ENCODE measurements at regions not wholly inside any gene's neighbourhood (a gene's known extent, or its start where the extent isn't known, plus 50 kb on each side); places are given as distances from the start of the nearest gene placed in this dataset.
"Not testable (repeated sequence)": the region's sequence is repeated elsewhere in the genome, so short reads cannot be mapped to it uniquely, and the experiment has no call there.

DNA sequence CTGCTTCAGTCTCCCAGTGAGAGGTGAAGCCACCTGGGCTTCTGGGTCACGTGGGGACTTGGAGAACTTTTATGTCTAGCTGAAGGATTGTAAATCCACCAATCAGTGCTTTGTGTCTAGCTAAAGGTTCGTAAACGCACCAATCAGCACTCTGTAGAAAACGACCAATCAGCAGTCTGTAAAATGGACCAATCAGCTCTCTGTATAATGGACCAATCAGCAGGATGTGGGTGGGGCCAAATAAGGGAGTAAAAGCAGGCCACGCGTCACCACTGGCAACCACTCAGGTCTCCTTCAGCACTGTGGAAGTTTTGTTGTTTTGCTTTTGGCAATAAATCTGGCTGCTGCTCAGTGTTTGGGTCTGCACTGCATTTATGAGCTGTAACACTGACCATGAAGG lies 69.1 kb upstream of the NREP start:
- Histone ChIP-seq H3K4me1 (no peaks in the 10 kb centered on the region), H3K36me3 (ENCODE audit: low read depth, missing control alignments) (no peaks in the 10 kb centered on the region), H3K9me3 (no peaks in the 10 kb centered on the region), H3K27me3 (no peaks in the 10 kb centered on the region), H3K27ac (no peak overlapping the region), H3K4me3 (peak overlapping the region in 1 of 2 donors; percentile 25)
- TF ChIP-seq POLR2A (IDR thresholded peaks at IDR 0.05) = no peak
- TF ChIP-seq, protein P1, sequence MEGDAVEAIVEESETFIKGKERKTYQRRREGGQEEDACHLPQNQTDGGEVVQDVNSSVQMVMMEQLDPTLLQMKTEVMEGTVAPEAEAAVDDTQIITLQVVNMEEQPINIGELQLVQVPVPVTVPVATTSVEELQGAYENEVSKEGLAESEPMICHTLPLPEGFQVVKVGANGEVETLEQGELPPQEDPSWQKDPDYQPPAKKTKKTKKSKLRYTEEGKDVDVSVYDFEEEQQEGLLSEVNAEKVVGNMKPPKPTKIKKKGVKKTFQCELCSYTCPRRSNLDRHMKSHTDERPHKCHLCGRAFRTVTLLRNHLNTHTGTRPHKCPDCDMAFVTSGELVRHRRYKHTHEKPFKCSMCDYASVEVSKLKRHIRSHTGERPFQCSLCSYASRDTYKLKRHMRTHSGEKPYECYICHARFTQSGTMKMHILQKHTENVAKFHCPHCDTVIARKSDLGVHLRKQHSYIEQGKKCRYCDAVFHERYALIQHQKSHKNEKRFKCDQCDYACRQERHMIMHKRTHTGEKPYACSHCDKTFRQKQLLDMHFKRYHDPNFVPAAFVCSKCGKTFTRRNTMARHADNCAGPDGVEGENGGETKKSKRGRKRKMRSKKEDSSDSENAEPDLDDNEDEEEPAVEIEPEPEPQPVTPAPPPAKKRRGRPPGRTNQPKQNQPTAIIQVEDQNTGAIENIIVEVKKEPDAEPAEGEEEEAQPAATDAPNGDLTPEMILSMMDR (IDR thresholded peaks at IDR 0.05) = no peak
- DNase-seq = peak; percentile 76
- WGBS, 2 donors = 69 to 83% methylated on average over 6 of the region's 6 CpGs
- intact Hi-C loops (cut with DNase I; ENCODE audit: low total_unique reads) = no loop called here

DNA sequence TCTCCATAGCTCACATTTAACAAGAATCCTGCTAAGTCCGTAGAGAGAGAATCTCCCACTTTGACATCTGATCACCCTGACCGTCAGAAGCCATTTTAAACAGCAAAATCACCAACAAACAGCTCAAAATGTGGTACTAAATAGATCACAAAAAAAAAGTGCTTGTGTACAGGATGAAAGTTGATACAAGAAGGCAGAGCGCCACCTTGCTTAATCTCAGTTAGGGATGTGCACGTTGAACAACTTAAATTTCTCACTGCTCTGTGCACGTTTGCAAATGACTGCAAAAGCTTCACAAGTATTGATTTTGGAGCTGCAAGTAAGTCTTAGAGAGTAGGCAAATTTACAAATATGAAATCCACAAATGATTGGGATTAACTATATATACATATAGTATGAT lies 63.1 kb upstream of the NREP start:
- no peaks in the 10 kb centered on the region for H3K27me3 ChIP-seq
- no peak overlapping the region for H3K4me3 ChIP-seq
- no peak for DNase-seq
- H3K36me3 ChIP-seq (ENCODE audit: low read depth, missing control alignments) = no peaks in the 10 kb centered on the region
- 67 to 80% methylated on average over 5 of the region's 5 CpGs for WGBS, 2 donors
- intact Hi-C loops (cut with DNase I; ENCODE audit: low total_unique reads) = no loop called here
- no peaks in the 10 kb centered on the region for H3K4me1 ChIP-seq
- H3K27ac ChIP-seq = no peak overlapping the region
- H3K9me3 ChIP-seq = no peaks in the 10 kb centered on the region
- TF ChIP-seq, protein P1 (IDR thresholded peaks at IDR 0.05) = no peak
- TF ChIP-seq POLR2A (IDR thresholded peaks at IDR 0.05) = no peak

DNA sequence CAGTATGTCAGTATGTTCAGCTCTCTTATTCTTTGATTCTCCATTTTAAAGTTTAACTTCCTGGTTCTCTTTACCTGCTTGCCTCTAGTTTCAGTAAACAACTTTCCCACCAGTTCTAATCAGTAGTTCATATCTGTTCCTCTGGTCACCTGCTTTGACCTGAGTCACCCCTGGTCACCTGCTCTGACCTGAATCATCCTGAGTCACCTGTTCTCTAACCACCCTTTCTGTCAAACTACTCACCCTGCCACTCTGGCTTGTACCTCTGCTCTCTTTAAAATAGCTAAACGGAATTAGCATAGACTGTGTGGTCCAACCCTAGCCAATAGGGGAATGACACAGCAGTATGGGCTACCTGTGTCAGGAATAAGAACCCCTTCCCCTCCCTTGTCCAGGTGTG lies 62.0 kb upstream of the NREP start:
- H3K4me1 ChIP-seq; H3K36me3 ChIP-seq (ENCODE audit: low read depth, missing control alignments); DNase-seq; H3K27me3 ChIP-seq; H3K27ac ChIP-seq; intact Hi-C loops (cut with DNase I; ENCODE audit: low total_unique reads); H3K4me3 ChIP-seq; H3K9me3 ChIP-seq: not testable (repeated sequence)
- WGBS, 2 donors = 79 to 97% methylated on average over 1 of the region's 1 CpG

DNA sequence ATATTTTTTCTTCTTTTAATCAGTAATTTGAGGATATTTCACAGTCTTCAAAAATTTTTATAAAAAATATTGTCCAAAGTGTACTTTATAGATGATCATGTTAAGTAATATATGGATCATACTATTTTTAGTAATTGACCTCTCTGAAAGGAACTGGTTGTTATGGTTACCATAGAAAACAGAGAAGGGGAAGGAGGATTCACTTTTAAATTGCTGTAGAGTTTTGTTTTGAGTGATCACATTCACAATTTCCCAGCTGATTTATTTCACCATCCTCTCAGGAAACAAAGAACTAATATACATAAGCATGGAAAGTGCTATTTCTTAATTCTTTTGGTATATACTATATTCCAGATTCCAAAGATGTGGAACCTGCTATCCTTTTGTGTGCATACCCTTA lies 56.5 kb upstream of the NREP start:
- H3K27ac ChIP-seq = no peak overlapping the region
- H3K27me3 ChIP-seq = no peaks in the 10 kb centered on the region
- TF ChIP-seq POLR2A (IDR thresholded peaks at IDR 0.05) = no peak
- TF ChIP-seq, protein P1 (IDR thresholded peaks at IDR 0.05) = no peak
- H3K4me3 ChIP-seq = no peak overlapping the region
- H3K9me3 ChIP-seq = no peaks in the 10 kb centered on the region
- H3K4me1 ChIP-seq = no peaks in the 10 kb centered on the region
- no peak for DNase-seq
- intact Hi-C loops (cut with DNase I; ENCODE audit: low total_unique reads) = no loop called here
- H3K36me3 ChIP-seq (ENCODE audit: low read depth, missing control alignments) = no peaks in the 10 kb centered on the region

DNA sequence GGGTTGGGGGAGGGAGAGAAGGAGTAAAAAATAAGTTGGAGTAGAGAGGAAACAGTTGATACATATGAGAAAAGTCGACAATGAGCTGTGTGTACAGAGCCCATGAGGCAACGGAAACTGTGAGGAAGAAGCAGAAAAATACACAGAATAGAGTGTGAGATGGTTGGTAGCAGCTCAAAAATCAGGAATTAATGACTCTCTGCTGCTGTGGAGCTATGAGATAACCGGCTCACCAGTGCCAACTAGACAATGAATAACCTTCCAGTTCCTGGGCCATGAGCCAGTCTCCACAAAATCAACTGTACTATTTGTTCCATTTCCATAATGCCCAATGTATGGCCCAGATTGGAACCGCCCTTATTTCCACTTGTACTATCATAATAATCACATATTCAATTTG lies 53.1 kb upstream of the NREP start:
- 84 to 87% methylated on average over 4 of the region's 4 CpGs for WGBS, 2 donors
- DNase-seq = no peak

More for the DNA sequence above, 53.1 kb upstream of the NREP start:
- Histone ChIP-seq H3K9me3 (no peaks in the 10 kb centered on the region), H3K4me1 (no peaks in the 10 kb centered on the region), H3K4me3 (no peak overlapping the region), H3K27ac (no peak overlapping the region), H3K27me3 (no peaks in the 10 kb centered on the region), H3K36me3 (ENCODE audit: low read depth, missing control alignments) (no peaks in the 10 kb centered on the region)
- intact Hi-C loops (cut with DNase I; ENCODE audit: low total_unique reads) = no loop called here
- no peak for TF ChIP-seq POLR2A (IDR thresholded peaks at IDR 0.05)
- TF ChIP-seq, protein P1 (IDR thresholded peaks at IDR 0.05) = no peak
